Kidney (tissue), 13 donors: ENCODE measurements at regions not wholly inside any gene's neighbourhood (a gene's known extent, or its start where the extent isn't known, plus 50 kb on each side); places are given as distances from the start of the nearest gene placed in this dataset.

Experiments
- DNase-seq, 5 donors: peaks; one replicate each; pipeline ENCODE4 v3.0.0-alpha.2; 2013 to 2020
- FAIRE-seq: peaks from 2 replicates; lab custom pipeline; 2012; peaks lifted over from hg19 to GRCh38; lab: Jason Lieb, UNC
- H3K27ac ChIP-seq, 2 donors: one replicate each; pipeline ENCODE4 v1.7.0; 2013; ENCODE audit warnings: low read depth in 2 of 2, low read length in 2 of 2, inconsistent platforms in 1 of 2
- H3K27me3 ChIP-seq: one replicate; pipeline ENCODE4 v1.7.1; 2013; ENCODE audit warnings: low read length, inconsistent platforms; ENCODE audit not compliant: control insufficient read depth, insufficient read depth
- H3K36me3 ChIP-seq, 3 donors: one replicate each; pipeline versions ENCODE4 v1.7.0 to v1.7.1; 2013; ENCODE audit warnings: low read length in 3 of 3, control low read depth in 1 of 3, inconsistent platforms in 1 of 3; ENCODE audit not compliant: insufficient read depth in 3 of 3, control insufficient read depth in 2 of 3
- H3K4me1 ChIP-seq, 3 donors: one replicate each; pipeline versions ENCODE4 v1.7.0 to v1.7.1; 2013; ENCODE audit warnings: low read length in 3 of 3, inconsistent platforms in 1 of 3, low read depth in 1 of 3; ENCODE audit not compliant: control insufficient read depth in 2 of 3, insufficient read depth in 2 of 3
- H3K4me3 ChIP-seq, 3 donors: one replicate each; pipeline versions ENCODE4 v1.7.0 to v1.8.1; 2013; ENCODE audit warnings: low read length in 3 of 3, control low read depth in 1 of 3, inconsistent platforms in 1 of 3
- H3K9ac ChIP-seq, 3 donors: one replicate each; pipeline versions ENCODE4 v1.7.0 to v1.7.1; 2013; ENCODE audit warnings: low read length in 3 of 3, control low read depth in 1 of 3, inconsistent platforms in 1 of 3
- H3K9me3 ChIP-seq, 3 donors: one replicate each; pipeline versions ENCODE4 v1.7.0 to v1.7.1; 2013; ENCODE audit warnings: low read length in 3 of 3, control low read depth in 1 of 3, inconsistent platforms in 1 of 3; ENCODE audit not compliant: control insufficient read depth in 2 of 3, insufficient read depth in 1 of 3
- intact Hi-C: fragments of 100-400 bp; cut with DNase I; formaldehyde crosslinking; loops from one replicate; pipeline ENCODE4 v1.11.1; 2022
- TF ChIP-seq, protein P1 (sequence below): IDR thresholded peaks from 3 replicates; pipeline ENCODE4 v1.5.1; 2012; ENCODE audit warnings: mild to moderate bottlenecking, moderate library complexity, borderline replicate concordance; ENCODE audit not compliant: insufficient read depth; ENCODE audit errors: extremely low read depth
- donor health status: control.
- donor health status: control.
- donor health status: control.
- donor health status: control.
- donor health status: control.
- donor health status: DM: yes; HTN: yes; CAD: no.
- donor health status: Normal renal cell carcinoma (clear cell type).

DNA sequence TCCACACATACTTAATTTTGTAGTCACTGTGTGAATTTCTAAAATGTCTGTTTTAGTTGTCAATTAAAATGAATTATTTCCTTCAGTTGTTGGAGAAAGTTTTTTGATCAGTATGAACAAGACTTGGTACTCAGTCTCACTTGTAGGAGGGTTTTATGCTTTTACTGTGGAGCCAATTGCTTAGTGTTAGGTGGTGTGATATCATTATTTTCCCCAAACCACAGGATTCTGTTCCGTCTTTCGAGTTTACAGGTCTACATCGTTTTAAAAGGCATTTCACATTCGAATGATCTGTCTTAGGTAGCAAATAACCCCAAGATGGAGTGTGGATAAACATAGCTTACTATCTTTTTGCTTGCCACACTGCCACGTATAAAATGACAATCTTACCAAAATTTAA is 803.1 kb downstream of the SATB2 start:
- Histone ChIP-seq H3K4me1 (no peaks in the 10 kb centered on the region), H3K36me3 (no peaks in the 10 kb centered on the region), H3K4me3 (no peak overlapping the region), H3K9ac (no peak overlapping the region), H3K27ac (no peak overlapping the region), H3K27me3 (no peaks in the 10 kb centered on the region), H3K9me3 (no peaks in the 10 kb centered on the region)
- no peak for FAIRE-seq
- DNase-seq, result no peak
- intact Hi-C loops, result no loop called here
- TF ChIP-seq, protein P1, sequence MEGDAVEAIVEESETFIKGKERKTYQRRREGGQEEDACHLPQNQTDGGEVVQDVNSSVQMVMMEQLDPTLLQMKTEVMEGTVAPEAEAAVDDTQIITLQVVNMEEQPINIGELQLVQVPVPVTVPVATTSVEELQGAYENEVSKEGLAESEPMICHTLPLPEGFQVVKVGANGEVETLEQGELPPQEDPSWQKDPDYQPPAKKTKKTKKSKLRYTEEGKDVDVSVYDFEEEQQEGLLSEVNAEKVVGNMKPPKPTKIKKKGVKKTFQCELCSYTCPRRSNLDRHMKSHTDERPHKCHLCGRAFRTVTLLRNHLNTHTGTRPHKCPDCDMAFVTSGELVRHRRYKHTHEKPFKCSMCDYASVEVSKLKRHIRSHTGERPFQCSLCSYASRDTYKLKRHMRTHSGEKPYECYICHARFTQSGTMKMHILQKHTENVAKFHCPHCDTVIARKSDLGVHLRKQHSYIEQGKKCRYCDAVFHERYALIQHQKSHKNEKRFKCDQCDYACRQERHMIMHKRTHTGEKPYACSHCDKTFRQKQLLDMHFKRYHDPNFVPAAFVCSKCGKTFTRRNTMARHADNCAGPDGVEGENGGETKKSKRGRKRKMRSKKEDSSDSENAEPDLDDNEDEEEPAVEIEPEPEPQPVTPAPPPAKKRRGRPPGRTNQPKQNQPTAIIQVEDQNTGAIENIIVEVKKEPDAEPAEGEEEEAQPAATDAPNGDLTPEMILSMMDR, result no peak

DNA sequence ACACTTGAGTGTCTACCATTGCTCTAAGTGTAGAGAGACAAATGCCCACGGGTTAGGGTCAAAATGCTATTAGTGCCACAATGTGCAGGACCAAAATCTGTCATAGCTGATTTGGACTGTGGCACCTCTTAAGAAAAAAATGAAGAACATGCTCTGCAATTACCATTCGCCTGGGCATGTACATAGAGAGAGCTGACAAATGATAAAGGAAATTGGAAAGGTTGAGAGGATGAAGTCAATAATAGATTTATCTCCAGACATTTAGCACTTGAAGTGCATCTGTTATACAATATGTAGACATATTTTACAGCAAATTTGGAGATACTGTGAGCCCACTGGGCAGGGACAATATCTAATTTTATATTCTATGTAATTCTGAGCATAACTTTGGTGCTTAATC is 804.4 kb downstream of the SATB2 start:
- no peaks in the 10 kb centered on the region for H3K36me3 ChIP-seq
- DNase-seq (no peak), FAIRE-seq (no peak)
- no peaks in the 10 kb centered on the region for H3K9me3 ChIP-seq
- intact Hi-C loops, result no loop called here
- TF ChIP-seq, protein P1, result no peak
- H3K4me3 ChIP-seq, result no peak overlapping the region
- no peaks in the 10 kb centered on the region for H3K27me3 ChIP-seq
- no peak overlapping the region for H3K9ac ChIP-seq
- H3K27ac ChIP-seq, result no peak overlapping the region
- no peaks in the 10 kb centered on the region for H3K4me1 ChIP-seq

DNA sequence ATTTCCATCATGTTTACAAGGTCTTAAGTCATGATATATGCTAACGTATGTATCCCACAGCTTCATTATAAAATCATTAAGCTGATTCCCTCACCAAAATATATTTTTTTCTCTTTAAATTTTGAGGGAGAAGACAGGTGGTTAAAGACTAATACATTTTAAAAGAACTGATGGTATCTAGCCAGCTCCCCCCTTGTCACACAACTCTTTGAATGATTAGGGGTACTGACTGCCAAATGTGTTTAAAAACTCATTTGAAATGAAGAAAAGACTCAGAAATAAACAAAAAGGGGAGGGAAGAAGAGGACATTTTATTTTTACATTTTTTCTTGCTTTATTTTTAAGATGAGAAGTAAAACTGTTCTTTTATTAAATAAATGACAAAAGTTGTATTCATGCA is 805.3 kb downstream of the SATB2 start:
- Histone ChIP-seq H3K27me3 (no peaks in the 10 kb centered on the region), H3K27ac (no peak overlapping the region), H3K36me3 (no peaks in the 10 kb centered on the region), H3K4me1 (no peaks in the 10 kb centered on the region), H3K9ac (no peak overlapping the region), H3K9me3 (no peaks in the 10 kb centered on the region), H3K4me3 (no peak overlapping the region)
- no peak for DNase-seq
- no peak for FAIRE-seq
- intact Hi-C loops, result no loop called here
- TF ChIP-seq, protein P1, result no peak

DNA sequence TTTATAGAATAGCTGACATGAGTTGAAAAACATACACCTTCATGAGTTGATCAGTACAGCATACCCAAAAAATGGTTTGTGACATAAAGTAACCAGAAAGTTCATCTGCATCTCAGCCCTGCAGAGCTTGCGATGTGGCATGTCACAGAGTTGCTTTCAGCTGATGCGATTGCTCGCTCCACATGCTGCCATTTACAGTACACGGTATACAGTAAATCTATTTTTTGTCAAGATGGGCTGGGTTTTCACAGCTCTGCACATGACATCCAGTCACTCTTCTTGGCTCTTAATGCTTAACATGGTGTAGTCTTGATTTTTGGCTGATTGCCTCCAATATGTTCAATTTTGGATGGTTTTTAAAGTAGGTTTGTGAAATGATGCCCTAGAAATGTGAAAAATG is 811.9 kb downstream of the SATB2 start:
- no peaks in the 10 kb centered on the region for H3K27me3 ChIP-seq
- H3K27ac ChIP-seq, result no peak overlapping the region
- H3K4me1 ChIP-seq, result no peaks in the 10 kb centered on the region
- no peak overlapping the region for H3K4me3 ChIP-seq
- intact Hi-C loops, result no loop called here
- TF ChIP-seq, protein P1, result no peak
- no peaks in the 10 kb centered on the region for H3K36me3 ChIP-seq
- FAIRE-seq (no peak), DNase-seq (no peak)
- no peaks in the 10 kb centered on the region for H3K9me3 ChIP-seq
- H3K9ac ChIP-seq, result no peak overlapping the region
